Ishikawa (cell line): ENCODE measurements at regions not wholly inside any gene's neighbourhood (a gene's known extent, or its start where the extent isn't known, plus 50 kb on each side); places are given as distances from the start of the nearest gene placed in this dataset.

Experiments used
- CEBPB ChIP-seq: IDR thresholded peaks from 2 replicates; pipeline ENCODE4 v1.6.1; 2012
- CREB1 ChIP-seq: IDR thresholded peaks from 2 replicates; pipeline ENCODE4 v1.6.1; 2012; ENCODE audit warnings: low read depth
- EGR1 ChIP-seq: IDR thresholded peaks from 2 replicates; pipeline ENCODE4 v1.6.1; 2012
- EP300 ChIP-seq: IDR thresholded peaks from 2 replicates; pipeline ENCODE4 v1.6.1; 2012; ENCODE audit warnings: borderline replicate concordance
- FOXM1 ChIP-seq: IDR thresholded peaks from 2 replicates; pipeline ENCODE4 v1.6.1; 2012; ENCODE audit warnings: low read depth, borderline replicate concordance
- NFIC ChIP-seq: IDR thresholded peaks from 2 replicates; pipeline ENCODE4 v1.6.1; 2012
- RAD21 ChIP-seq: IDR thresholded peaks from 2 replicates; pipeline ENCODE4 v1.6.1; 2012; ENCODE audit warnings: low read depth
- TAF1 ChIP-seq: IDR thresholded peaks from 2 replicates; pipeline ENCODE4 v1.6.1; 2012; ENCODE audit warnings: low read depth, mild to moderate bottlenecking
- TCF12 ChIP-seq: IDR thresholded peaks from 2 replicates; pipeline ENCODE4 v1.6.1; 2012; ENCODE audit warnings: low read depth
- TEAD4 ChIP-seq: IDR thresholded peaks from 2 replicates; pipeline ENCODE4 v1.6.1; 2012
- TF ChIP-seq, protein P1 (sequence below): IDR thresholded peaks from 2 replicates; pipeline ENCODE4 v1.6.1; 2012; ENCODE audit warnings: low read depth, mild to moderate bottlenecking
- TF ChIP-seq, protein P2 (sequence below): IDR thresholded peaks from 2 replicates; pipeline ENCODE4 v1.6.1; 2012
- TF ChIP-seq, protein P3 (sequence below): IDR thresholded peaks from 2 replicates; pipeline ENCODE4 v1.6.1; 2012

DNA sequence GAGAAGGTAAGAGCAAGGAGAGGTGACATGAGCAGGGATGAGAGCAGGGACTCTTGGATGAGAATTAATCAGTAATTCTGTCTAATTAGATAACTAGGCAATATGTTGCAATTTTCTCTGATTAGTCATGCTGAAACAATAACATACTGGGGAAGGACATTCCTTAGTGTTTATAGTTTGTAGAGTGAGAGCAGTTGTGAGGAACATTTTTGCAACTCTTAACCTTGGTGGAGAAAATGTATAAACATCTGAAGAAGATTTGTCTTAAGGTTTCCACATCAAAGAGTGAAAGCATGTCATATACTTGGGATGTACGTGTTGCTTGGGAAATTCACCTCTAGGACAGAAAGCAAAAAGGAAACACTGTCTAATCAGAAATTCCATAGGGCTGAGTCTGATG lies 955.4 kb upstream of the FANCL start:
- no peak for TF ChIP-seq FOXM1
- TF ChIP-seq CEBPB: no peak
- TF ChIP-seq, protein P1, sequence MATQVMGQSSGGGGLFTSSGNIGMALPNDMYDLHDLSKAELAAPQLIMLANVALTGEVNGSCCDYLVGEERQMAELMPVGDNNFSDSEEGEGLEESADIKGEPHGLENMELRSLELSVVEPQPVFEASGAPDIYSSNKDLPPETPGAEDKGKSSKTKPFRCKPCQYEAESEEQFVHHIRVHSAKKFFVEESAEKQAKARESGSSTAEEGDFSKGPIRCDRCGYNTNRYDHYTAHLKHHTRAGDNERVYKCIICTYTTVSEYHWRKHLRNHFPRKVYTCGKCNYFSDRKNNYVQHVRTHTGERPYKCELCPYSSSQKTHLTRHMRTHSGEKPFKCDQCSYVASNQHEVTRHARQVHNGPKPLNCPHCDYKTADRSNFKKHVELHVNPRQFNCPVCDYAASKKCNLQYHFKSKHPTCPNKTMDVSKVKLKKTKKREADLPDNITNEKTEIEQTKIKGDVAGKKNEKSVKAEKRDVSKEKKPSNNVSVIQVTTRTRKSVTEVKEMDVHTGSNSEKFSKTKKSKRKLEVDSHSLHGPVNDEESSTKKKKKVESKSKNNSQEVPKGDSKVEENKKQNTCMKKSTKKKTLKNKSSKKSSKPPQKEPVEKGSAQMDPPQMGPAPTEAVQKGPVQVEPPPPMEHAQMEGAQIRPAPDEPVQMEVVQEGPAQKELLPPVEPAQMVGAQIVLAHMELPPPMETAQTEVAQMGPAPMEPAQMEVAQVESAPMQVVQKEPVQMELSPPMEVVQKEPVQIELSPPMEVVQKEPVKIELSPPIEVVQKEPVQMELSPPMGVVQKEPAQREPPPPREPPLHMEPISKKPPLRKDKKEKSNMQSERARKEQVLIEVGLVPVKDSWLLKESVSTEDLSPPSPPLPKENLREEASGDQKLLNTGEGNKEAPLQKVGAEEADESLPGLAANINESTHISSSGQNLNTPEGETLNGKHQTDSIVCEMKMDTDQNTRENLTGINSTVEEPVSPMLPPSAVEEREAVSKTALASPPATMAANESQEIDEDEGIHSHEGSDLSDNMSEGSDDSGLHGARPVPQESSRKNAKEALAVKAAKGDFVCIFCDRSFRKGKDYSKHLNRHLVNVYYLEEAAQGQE: no peak
- no peak for TF ChIP-seq EGR1
- no peak for TF ChIP-seq TEAD4
- no peak for TF ChIP-seq CREB1
- no peak for TF ChIP-seq EP300
- TF ChIP-seq TAF1: no peak
- TF ChIP-seq NFIC: no peak
- TF ChIP-seq, protein P2, sequence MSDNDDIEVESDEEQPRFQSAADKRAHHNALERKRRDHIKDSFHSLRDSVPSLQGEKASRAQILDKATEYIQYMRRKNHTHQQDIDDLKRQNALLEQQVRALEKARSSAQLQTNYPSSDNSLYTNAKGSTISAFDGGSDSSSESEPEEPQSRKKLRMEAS: no peak
- no peak for TF ChIP-seq TCF12
- TF ChIP-seq RAD21: no peak
- TF ChIP-seq, protein P3, sequence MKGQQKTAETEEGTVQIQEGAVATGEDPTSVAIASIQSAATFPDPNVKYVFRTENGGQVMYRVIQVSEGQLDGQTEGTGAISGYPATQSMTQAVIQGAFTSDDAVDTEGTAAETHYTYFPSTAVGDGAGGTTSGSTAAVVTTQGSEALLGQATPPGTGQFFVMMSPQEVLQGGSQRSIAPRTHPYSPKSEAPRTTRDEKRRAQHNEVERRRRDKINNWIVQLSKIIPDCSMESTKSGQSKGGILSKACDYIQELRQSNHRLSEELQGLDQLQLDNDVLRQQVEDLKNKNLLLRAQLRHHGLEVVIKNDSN: no peak
